ENCODE measurements at regions not wholly inside any gene's neighbourhood (a gene's known extent, or its start where the extent isn't known, plus 50 kb on each side); places are given as distances from the start of the nearest gene placed in this dataset.
"Not testable (repeated sequence)": the region's sequence is repeated elsewhere in the genome, so short reads cannot be mapped to it uniquely, and the experiment has no call there.

DNA sequence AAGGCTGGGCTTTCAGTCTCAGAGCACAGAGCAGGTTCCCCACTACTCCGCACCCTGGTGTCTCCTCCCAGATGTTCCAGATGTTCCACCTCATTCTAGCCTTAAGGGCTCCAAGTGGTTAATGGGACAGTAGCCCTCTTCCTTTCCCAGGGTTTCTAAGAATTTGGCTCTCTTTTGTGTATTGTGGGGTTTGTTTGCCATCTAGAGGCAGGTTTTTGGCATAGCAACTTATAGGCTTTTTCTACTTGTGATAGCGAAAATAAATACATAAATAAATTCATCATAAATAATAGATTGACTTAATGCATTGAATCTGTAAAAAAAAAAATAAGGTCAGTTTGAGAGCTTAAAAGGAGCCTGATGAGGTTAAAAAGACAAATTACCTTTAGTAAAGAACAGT is 86.1 kb upstream of the XKR3 start:
- peaks cover 3 to 15% of the 10 kb centered on the region in 2 experiments for H3K27me3 ChIP-seq (ENCODE audit: control insufficient read depth in 1 of 2, insufficient read depth in 2 of 2, low read length in 2 of 2)
- DNase-seq; H3K4me1 Mint-ChIP-seq (ENCODE audit: low read depth); H3K27ac ChIP-seq (ENCODE audit: low read depth in 1 of 2, low read length in 2 of 2); H3K9me3 ChIP-seq (ENCODE audit: control insufficient read depth in 1 of 2, insufficient read depth in 1 of 2, low read length in 2 of 2); POLR2A ChIA-PET; H3K4me3 ChIP-seq (ENCODE audit: low read length); H3K9me3 Mint-ChIP-seq; H3K27ac Mint-ChIP-seq; H3K36me3 ChIP-seq (ENCODE audit: insufficient read depth, low read length); H3K4me1 ChIP-seq (ENCODE audit: insufficient read depth, low read length); H3K36me3 Mint-ChIP-seq (ENCODE audit: low read depth); CTCF ChIA-PET; H3K4me3 Mint-ChIP-seq; ATAC-seq (ENCODE audit: poor library complexity); intact Hi-C loops (cut with DNase I, micrococcal nuclease): not testable (repeated sequence)
- peaks cover 44% of the 10 kb centered on the region for H3K27me3 Mint-ChIP-seq
- peak; percentile 21 for TF ChIP-seq CTCF (IDR thresholded peaks at IDR 0.05)

- ATAC-seq (ENCODE audit: poor library complexity); H3K27ac ChIP-seq (ENCODE audit: low read depth in 1 of 2, low read length in 2 of 2); H3K4me3 ChIP-seq (ENCODE audit: low read length); H3K4me3 Mint-ChIP-seq; intact Hi-C loops (cut with DNase I, micrococcal nuclease); CTCF ChIA-PET; H3K4me1 ChIP-seq (ENCODE audit: insufficient read depth, low read length); H3K36me3 ChIP-seq (ENCODE audit: insufficient read depth, low read length); H3K27me3 Mint-ChIP-seq; H3K4me1 Mint-ChIP-seq (ENCODE audit: low read depth); DNase-seq; H3K27me3 ChIP-seq (ENCODE audit: control insufficient read depth in 1 of 2, insufficient read depth in 2 of 2, low read length in 2 of 2); H3K9me3 ChIP-seq (ENCODE audit: control insufficient read depth in 1 of 2, insufficient read depth in 1 of 2, low read length in 2 of 2); H3K27ac Mint-ChIP-seq; H3K36me3 Mint-ChIP-seq (ENCODE audit: low read depth); POLR2A ChIA-PET; H3K9me3 Mint-ChIP-seq: not testable (repeated sequence)
Observed at GRCh38 chr22:16902051-16902450, 76.8 kb upstream of the XKR3 start.

DNA sequence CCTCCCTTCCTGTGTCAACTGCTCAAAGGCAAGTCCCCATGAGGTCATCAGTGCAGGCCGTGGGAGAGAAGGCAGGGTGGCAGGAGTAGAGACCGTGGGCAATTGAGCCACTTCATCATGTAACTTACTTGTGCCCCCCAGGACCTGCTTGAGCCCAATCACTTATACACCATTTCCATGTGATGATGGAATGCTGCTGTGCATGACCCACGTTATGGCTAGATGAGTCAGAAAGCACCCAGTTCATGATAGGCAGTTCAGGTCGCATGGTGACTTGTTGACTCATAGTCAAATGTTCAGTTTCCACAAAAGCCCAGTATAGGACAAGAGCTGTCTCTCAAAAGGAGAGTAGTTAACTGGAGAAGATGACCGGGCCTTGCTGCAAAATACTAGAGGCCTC is 76.4 kb upstream of the XKR3 start:
- intact Hi-C loops (cut with DNase I, micrococcal nuclease), result not testable (repeated sequence)

DNA sequence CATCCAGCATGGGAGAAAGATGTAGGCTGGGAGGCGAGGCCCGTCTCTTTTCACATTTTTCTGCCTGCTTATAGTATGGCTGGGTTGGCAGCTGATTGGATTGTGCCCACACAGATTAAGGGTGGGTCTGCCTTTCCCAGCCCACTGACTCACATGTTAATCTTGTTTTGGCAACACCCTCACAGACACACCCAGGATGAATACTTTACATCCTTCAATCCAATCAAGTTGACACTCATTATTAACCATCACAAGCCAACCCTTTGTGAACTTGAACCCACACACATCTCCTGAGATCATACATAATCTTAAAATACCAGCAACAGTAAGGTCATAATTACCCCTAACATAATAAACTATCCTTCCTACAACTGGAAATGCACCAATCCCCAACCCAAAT is 74.1 kb upstream of the XKR3 start:
- H3K27me3 ChIP-seq (ENCODE audit: control insufficient read depth in 1 of 2, insufficient read depth in 2 of 2, low read length in 2 of 2); intact Hi-C loops (cut with DNase I, micrococcal nuclease): not testable (repeated sequence)

More for the DNA sequence above, 76.4 kb upstream of the XKR3 start:
- H3K4me1 Mint-ChIP-seq (ENCODE audit: low read depth); CTCF ChIA-PET; H3K9me3 ChIP-seq (ENCODE audit: control insufficient read depth in 1 of 2, insufficient read depth in 1 of 2, low read length in 2 of 2); H3K4me3 Mint-ChIP-seq; ATAC-seq (ENCODE audit: poor library complexity); H3K27me3 Mint-ChIP-seq; H3K36me3 ChIP-seq (ENCODE audit: insufficient read depth, low read length); H3K36me3 Mint-ChIP-seq (ENCODE audit: low read depth); H3K27ac ChIP-seq (ENCODE audit: low read depth in 1 of 2, low read length in 2 of 2); H3K4me3 ChIP-seq (ENCODE audit: low read length); H3K9me3 Mint-ChIP-seq; H3K4me1 ChIP-seq (ENCODE audit: insufficient read depth, low read length); POLR2A ChIA-PET; DNase-seq; H3K27ac Mint-ChIP-seq; H3K27me3 ChIP-seq (ENCODE audit: control insufficient read depth in 1 of 2, insufficient read depth in 2 of 2, low read length in 2 of 2): not testable (repeated sequence)

GRCh38 chr22:16897365-16897764 is 72.2 kb upstream of the XKR3 start:
- H3K27me3 Mint-ChIP-seq; DNase-seq; H3K4me1 ChIP-seq (ENCODE audit: insufficient read depth, low read length); H3K9me3 Mint-ChIP-seq; POLR2A ChIA-PET; H3K36me3 Mint-ChIP-seq (ENCODE audit: low read depth); H3K27me3 ChIP-seq (ENCODE audit: control insufficient read depth in 1 of 2, insufficient read depth in 2 of 2, low read length in 2 of 2); intact Hi-C loops (cut with DNase I, micrococcal nuclease); H3K27ac ChIP-seq (ENCODE audit: low read depth in 1 of 2, low read length in 2 of 2); H3K27ac Mint-ChIP-seq; ATAC-seq (ENCODE audit: poor library complexity); H3K4me3 Mint-ChIP-seq; H3K4me3 ChIP-seq (ENCODE audit: low read length); H3K36me3 ChIP-seq (ENCODE audit: insufficient read depth, low read length); CTCF ChIA-PET; H3K9me3 ChIP-seq (ENCODE audit: control insufficient read depth in 1 of 2, insufficient read depth in 1 of 2, low read length in 2 of 2); H3K4me1 Mint-ChIP-seq (ENCODE audit: low read depth): not testable (repeated sequence)

More for the DNA sequence above, 74.1 kb upstream of the XKR3 start:
- H3K9me3 Mint-ChIP-seq; H3K4me3 ChIP-seq (ENCODE audit: low read length); H3K27ac Mint-ChIP-seq; DNase-seq; H3K36me3 ChIP-seq (ENCODE audit: insufficient read depth, low read length); H3K36me3 Mint-ChIP-seq (ENCODE audit: low read depth); POLR2A ChIA-PET; H3K4me1 ChIP-seq (ENCODE audit: insufficient read depth, low read length); H3K9me3 ChIP-seq (ENCODE audit: control insufficient read depth in 1 of 2, insufficient read depth in 1 of 2, low read length in 2 of 2); H3K27ac ChIP-seq (ENCODE audit: low read depth in 1 of 2, low read length in 2 of 2); ATAC-seq (ENCODE audit: poor library complexity); CTCF ChIA-PET; H3K27me3 Mint-ChIP-seq; H3K4me1 Mint-ChIP-seq (ENCODE audit: low read depth); H3K4me3 Mint-ChIP-seq: not testable (repeated sequence)

All from CD4-positive, alpha-beta T cell (primary cell).